Transverse colon (tissue), 4 donors: ENCODE measurements at regions not wholly inside any gene's neighbourhood (a gene's known extent, or its start where the extent isn't known, plus 50 kb on each side); places are given as distances from the start of the nearest gene placed in this dataset.

Experiments used
- DNase-seq: peaks from one replicate; pipeline ENCODE4 v3.0.0-alpha.2; 2019
- H3K27ac ChIP-seq, 4 donors: fragments of 200-600 bp; sonication (generic); 2 replicates each; pipeline ENCODE4 v1.5.1; 2016 to 2018; ENCODE audit warnings: inconsistent platforms in 4 of 4
- H3K27me3 ChIP-seq: fragments of 200-600 bp; sonication (generic); 2 replicates; pipeline ENCODE4 v1.5.1; 2017; ENCODE audit warnings: inconsistent platforms
- H3K36me3 ChIP-seq, 4 donors: fragments of 200-600 bp; sonication (generic); 2 replicates each; pipeline ENCODE4 v1.5.1; 2017 to 2019; ENCODE audit warnings: inconsistent platforms in 4 of 4
- H3K4me1 ChIP-seq, 4 donors: fragments of 200-600 bp; sonication (generic); 2 replicates each; pipeline ENCODE4 v1.5.1; 2017 to 2020; ENCODE audit warnings: inconsistent platforms in 4 of 4
- H3K4me3 ChIP-seq, 4 donors: fragments of 200-600 bp; sonication (generic); 1 replicate in 1 of 4; 2 replicates in 3 of 4; pipeline versions ENCODE4 v1.5.1 to v1.6.1; 2017 to 2019; ENCODE audit warnings: inconsistent platforms in 4 of 4
- H3K9me3 ChIP-seq, 2 donors: fragments of 200-600 bp; sonication (generic); 2 replicates each; pipeline ENCODE4 v1.5.1; 2017 to 2019; ENCODE audit warnings: inconsistent platforms in 2 of 2
- EP300 ChIP-seq: sonication (generic); formaldehyde crosslinking; IDR thresholded peaks from one replicate; pipeline ENCODE4 v1.6.1; 2017; ENCODE audit warnings: antibody characterized with exemption, low read depth
- POLR2A ChIP-seq: fragments of 450-650 bp; IDR thresholded peaks from one replicate; pipeline ENCODE4 v1.6.1; 2016; ENCODE audit warnings: antibody characterized with exemption, mild to moderate bottlenecking, moderate library complexity
- POLR2AphosphoS5 ChIP-seq, 3 donors: sonication (generic); formaldehyde crosslinking; IDR thresholded peaks; one replicate each; pipeline ENCODE4 v1.6.1; 2016; ENCODE audit warnings: antibody characterized with exemption in 3 of 3
- WGBS, 2 donors: methylation state at CpG; one replicate each; pipeline ENCODE4 v1.1.5; 2018; ENCODE audit warnings: low coverage in 1 of 2; 5-methylcytosine and 5-hydroxymethylcytosine counted together
- in situ Hi-C, 4 donors: fragments of 200-750 bp; cut with MboI; loops; one replicate each; pipeline versions ENCODE4 v1.15.0 to v1.15.1; 2017; ENCODE audit warnings: low sequenced_read_pairs in 3 of 4, low pct_ligation_motif_present in 1 of 4, low pct_unique_long_range_greater_than_20kb in 1 of 4
- intact Hi-C: fragments of 100-400 bp; cut with DNase I; formaldehyde crosslinking; loops from one replicate; pipeline ENCODE4 v1.15.1; 2023; ENCODE audit warnings: low total_unique reads
- TF ChIP-seq, protein P1 (sequence below), 5 experiments: fragments of 200-600 bp in 3 of 5; fragments of 450-650 bp in 2 of 5; sonication (generic) in 3 of 5; IDR thresholded peaks; 1 replicate in 2 of 5; 2 replicates in 3 of 5; pipeline ENCODE4 v1.5.1; 2016 to 2017; ENCODE audit warnings: antibody characterized with exemption in 5 of 5, inconsistent platforms in 3 of 5, mild to moderate bottlenecking in 2 of 5, moderate library complexity in 1 of 5

DNA sequence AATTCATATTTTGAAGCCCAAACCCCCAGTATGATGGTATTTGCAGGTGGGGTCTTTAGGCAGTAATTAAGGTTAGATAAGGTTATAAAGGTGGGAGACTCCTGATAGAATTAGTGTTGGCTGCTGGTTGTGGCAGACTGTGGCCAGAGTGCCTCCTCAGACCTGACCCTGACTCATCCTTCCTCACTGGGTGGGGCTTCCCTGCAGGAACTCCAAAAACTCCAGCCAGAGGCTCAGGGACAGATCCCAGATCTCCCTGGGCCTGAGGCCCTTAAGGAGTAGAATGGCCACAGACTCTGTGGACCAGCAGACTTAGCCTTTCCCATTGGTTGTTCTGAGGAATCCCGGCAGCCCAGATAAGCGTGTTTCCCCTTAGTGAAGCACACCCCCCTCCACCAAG is 463.0 kb upstream of the CPEB2 start:
- Histone ChIP-seq H3K36me3 (no peaks in the 10 kb centered on the region), H3K4me3 (no peak overlapping the region), H3K4me1 (no peaks in the 10 kb centered on the region), H3K9me3 (no peaks in the 10 kb centered on the region), H3K27ac (no peak overlapping the region), H3K27me3 (no peaks in the 10 kb centered on the region)
- TF ChIP-seq EP300 (no peak), POLR2AphosphoS5 (IDR thresholded peaks at IDR 0.05) (no peak), POLR2A (no peak)
- TF ChIP-seq, protein P1, sequence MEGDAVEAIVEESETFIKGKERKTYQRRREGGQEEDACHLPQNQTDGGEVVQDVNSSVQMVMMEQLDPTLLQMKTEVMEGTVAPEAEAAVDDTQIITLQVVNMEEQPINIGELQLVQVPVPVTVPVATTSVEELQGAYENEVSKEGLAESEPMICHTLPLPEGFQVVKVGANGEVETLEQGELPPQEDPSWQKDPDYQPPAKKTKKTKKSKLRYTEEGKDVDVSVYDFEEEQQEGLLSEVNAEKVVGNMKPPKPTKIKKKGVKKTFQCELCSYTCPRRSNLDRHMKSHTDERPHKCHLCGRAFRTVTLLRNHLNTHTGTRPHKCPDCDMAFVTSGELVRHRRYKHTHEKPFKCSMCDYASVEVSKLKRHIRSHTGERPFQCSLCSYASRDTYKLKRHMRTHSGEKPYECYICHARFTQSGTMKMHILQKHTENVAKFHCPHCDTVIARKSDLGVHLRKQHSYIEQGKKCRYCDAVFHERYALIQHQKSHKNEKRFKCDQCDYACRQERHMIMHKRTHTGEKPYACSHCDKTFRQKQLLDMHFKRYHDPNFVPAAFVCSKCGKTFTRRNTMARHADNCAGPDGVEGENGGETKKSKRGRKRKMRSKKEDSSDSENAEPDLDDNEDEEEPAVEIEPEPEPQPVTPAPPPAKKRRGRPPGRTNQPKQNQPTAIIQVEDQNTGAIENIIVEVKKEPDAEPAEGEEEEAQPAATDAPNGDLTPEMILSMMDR (IDR thresholded peaks at IDR 0.05): no peak
- no peak for DNase-seq
- WGBS, 2 donors: 93 to 94% methylated on average over 2 of the region's 2 CpGs
- in situ Hi-C loops (no loop called here), intact Hi-C loops (no loop called here)

DNA sequence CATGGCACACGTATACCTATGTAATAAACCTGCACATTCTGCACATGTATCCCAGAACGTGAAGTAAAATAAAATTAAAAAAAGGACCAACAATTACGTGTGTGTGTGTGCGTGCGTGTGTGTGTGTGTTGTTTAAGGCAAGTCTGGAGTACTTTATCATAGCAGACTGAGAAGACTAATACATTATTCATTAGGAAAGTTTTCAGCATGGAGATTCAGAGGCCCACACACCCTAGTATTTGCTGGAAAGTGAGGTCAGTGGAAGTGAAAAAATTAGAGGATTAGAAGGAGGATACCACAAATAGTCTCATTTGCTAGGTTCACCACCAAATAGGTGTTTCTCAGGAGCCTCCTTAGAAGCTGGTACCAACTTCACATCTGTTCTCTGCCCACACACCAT is 457.1 kb upstream of the CPEB2 start:
- TF ChIP-seq POLR2A (no peak), POLR2AphosphoS5 (IDR thresholded peaks at IDR 0.05) (no peak), EP300 (no peak)
- TF ChIP-seq, protein P1 (IDR thresholded peaks at IDR 0.05): no peak
- in situ Hi-C loops (no loop called here), intact Hi-C loops (no loop called here)
- Histone ChIP-seq H3K4me1 (no peaks in the 10 kb centered on the region), H3K4me3 (no peak overlapping the region), H3K9me3 (no peaks in the 10 kb centered on the region), H3K27ac (no peak overlapping the region), H3K36me3 (no peaks in the 10 kb centered on the region), H3K27me3 (no peaks in the 10 kb centered on the region)
- WGBS, 2 donors: 84 to 87% methylated on average over 5 of the region's 5 CpGs
- no peak for DNase-seq

DNA sequence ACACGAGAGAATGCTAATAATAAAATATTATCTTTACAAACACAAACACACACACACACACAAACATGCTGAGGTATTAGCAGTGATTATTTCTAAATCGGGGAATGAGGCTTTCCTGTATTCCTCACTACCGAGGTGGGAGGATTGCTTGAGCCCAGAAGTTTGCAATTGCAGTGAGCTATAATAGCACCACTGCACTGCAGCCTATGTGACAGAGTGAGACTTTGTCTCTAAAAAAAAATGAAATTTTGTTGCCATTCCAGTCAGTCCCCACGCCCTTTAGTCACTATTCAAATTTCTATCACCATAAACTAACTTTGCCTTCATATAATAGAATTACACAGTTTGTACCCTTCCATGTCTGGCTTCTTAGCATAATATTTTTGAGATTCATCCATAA is 456.5 kb upstream of the CPEB2 start:
- Histone ChIP-seq H3K27ac (no peak overlapping the region), H3K4me1 (no peaks in the 10 kb centered on the region), H3K4me3 (no peak overlapping the region), H3K27me3 (no peaks in the 10 kb centered on the region), H3K36me3 (no peaks in the 10 kb centered on the region), H3K9me3 (no peaks in the 10 kb centered on the region)
- in situ Hi-C loops: no loop called here
- TF ChIP-seq EP300: no peak
- TF ChIP-seq POLR2AphosphoS5 (IDR thresholded peaks at IDR 0.05): no peak
- TF ChIP-seq, protein P1 (IDR thresholded peaks at IDR 0.05): no peak
- TF ChIP-seq POLR2A: no peak
- no peak for DNase-seq
- 38 to 56% methylated on average over 3 to 4 of the region's 4 CpGs for WGBS, 2 donors
- intact Hi-C loops: no loop called here

DNA sequence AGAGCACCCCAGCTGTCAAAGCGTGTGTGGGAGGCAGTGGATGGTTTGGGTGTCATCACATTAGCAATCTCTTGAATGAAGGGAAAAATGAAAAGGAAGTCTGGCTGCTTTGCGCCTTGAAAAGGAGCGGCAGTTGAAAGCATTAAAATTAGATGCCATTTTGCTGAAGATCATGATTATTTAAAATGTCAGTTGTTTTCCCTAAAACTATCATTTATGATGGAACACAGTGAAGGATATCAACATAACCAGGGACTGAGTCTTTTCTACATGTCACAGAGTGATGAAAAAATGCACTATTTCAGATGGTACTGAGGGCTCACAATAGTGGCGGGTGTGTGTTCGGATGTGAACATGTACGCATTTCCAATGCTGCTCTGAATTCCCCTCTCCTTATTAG is 450.2 kb upstream of the CPEB2 start:
- no peaks in the 10 kb centered on the region for H3K36me3 ChIP-seq
- WGBS, 2 donors: 82 to 87% methylated on average over 3 to 6 of the region's 6 CpGs
- in situ Hi-C loops: no loop called here
- H3K9me3 ChIP-seq: no peaks in the 10 kb centered on the region
- no peak for DNase-seq
- H3K27ac ChIP-seq: no peak overlapping the region
- no peak overlapping the region for H3K4me3 ChIP-seq
- intact Hi-C loops: no loop called here
- no peaks in the 10 kb centered on the region for H3K4me1 ChIP-seq
- no peaks in the 10 kb centered on the region for H3K27me3 ChIP-seq
- TF ChIP-seq EP300 (no peak), POLR2AphosphoS5 (IDR thresholded peaks at IDR 0.05) (no peak), POLR2A (no peak)
- TF ChIP-seq, protein P1 (IDR thresholded peaks at IDR 0.05): no peak
